HG02884 (cell line): ENCODE measurements at regions not wholly inside any gene's neighbourhood (a gene's known extent, or its start where the extent isn't known, plus 50 kb on each side); places are given as distances from the start of the nearest gene placed in this dataset.
"Not testable (repeated sequence)": the region's sequence is repeated elsewhere in the genome, so short reads cannot be mapped to it uniquely, and the experiment has no call there.

Experiments
- ATAC-seq: cut with Tn5 transposase; IDR thresholded peaks from one replicate; pipeline ENCODE4 v1.9.1; 2021; ENCODE audit warnings: mild to moderate bottlenecking, moderate library complexity; ENCODE audit not compliant: unreplicated experiment

DNA sequence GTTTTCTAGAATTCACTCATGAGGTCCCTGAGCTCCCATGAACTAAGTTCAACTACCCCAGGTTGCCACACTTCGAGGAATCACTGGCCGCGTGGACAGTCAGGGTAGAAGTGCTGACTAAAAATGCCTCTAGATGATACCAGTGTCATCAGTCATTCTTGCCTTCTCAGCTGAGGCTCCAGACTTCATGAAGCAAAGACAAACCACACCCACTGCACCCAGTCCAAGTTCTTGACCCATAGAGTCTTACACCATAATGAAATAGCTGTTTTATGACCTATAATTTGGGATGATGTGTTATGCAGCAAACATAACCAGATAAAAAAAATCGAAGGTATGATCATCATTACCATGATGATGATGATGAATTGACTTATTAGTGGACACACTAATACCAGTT lies 632.9 kb upstream of the TLE4 start:
- no peak for ATAC-seq

DNA sequence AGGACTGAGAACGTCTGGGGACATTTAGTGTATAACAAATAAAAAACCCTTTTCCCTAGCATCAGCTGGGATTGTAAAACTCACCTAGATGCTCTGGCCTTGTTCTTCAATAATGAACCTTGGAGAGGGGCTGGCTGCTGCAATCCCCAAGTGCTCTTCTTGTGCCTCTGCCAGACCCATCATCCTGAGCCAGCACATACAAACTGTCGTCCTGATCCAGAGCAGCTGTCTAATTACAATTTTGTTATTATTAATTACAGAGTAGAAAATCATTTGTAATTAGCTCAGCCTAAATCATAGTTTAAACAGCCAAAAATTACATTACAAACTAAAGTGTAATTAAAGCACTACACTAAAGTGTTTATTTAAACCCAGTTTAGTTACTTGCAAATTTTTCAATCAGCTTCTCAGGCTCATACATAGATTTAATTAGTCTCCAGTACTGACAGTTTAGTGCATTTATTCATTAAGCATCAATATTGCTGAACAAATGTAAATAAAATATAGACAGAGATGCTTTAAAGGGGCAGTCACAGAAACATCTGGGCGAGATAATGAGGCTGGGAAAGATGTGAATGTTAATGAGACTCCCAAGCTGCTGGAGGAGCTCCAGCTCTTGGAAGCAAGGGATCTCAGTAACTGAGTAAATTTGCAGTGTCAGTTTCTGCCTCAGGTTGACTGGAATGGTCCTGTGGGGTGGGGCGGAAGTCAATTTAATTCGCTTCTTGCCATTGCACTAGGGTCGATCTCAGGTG lies 632.3 kb upstream of the TLE4 start:
- ATAC-seq: no peak

DNA sequence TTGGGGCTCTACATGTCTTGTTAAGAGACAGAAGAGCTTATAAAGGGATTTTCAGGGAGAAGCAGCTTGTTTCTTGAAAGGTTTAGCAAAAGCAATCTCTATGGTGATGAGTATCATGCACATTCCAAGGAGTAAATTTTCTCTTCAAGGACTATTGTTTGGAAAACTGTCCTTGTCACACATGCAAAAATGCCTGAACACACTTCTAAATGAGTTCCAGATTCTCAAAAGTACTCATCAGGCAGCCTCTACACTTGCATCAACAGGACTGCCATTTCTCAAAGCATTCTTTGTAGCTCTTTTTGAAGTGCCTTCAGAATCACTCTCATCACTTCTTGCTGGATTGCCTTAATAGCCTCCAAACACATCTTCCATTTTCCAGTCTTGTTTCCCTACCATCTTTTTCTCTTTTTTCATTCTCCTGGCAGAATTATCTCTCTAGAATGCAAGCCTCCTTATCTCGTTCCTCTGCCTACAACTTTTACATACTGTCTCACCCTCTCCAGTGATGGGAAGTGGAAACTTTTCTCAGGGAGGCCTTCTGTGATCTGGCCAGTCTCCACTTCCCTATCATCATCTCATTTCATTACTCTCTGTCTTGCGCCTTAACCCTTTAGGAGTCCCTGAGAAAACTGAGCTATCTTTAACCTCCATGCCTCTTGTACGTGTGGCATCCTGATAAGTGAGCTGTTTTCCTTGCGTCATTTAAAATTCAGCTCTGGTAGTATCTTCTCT lies 631.5 kb upstream of the TLE4 start:
- no peak for ATAC-seq

DNA sequence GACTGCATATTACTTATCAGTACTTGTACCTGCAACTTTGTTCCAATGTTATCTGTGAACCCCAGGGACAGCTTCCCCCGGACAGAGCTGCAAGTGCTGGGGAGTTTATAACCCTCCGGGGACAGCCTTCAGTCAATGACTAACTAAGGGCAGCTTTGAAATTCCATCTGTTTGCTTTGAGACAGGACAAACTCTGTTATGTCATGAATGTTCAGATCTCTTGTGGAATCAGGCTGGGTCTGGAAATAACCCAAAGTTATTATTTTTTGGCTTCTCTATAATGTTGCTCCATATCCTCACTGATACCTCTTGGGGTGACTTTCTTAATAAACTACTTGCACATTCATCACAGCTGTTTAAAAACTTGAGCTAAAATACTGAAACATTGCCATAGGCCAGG lies 617.5 kb upstream of the TLE4 start:
- no peak for ATAC-seq

DNA sequence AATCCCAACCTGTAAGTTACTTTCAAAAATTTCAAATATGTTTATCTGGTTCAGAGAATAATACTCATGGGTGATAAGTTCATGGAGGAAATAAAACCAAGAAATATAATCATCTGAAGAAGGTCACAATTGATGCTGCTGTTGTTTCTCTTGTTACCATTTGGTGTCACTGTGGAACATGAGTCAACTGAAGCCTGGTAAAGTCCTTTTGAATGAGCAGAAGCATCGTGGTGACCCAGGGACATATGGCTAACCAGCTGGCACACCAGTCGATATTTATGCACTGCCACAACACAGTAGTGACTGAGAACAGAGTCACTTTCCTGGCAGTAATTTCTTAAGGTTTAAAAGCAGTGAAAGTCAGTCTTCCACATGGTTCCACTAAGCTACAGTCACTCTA lies 612.9 kb upstream of the TLE4 start:
- no peak for ATAC-seq

DNA sequence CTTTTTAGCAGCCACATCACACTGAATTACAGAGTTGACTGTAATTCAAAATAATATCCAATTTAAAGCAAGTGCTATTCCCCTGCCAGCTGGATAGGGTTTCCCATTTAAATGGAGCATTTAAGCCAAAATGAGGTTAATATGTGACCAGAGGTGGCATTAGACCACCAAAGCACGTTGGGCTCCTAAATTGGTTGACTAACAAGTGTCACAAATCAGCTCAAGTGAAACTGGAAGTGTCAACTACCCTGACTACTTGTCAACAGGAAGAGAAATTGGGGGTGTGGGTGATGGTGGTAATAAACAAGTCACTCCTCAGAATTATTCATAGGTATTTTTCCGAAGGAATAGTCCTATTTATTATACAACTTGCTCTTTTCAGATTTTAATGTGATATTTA lies 609.6 kb upstream of the TLE4 start:
- no peak for ATAC-seq

DNA sequence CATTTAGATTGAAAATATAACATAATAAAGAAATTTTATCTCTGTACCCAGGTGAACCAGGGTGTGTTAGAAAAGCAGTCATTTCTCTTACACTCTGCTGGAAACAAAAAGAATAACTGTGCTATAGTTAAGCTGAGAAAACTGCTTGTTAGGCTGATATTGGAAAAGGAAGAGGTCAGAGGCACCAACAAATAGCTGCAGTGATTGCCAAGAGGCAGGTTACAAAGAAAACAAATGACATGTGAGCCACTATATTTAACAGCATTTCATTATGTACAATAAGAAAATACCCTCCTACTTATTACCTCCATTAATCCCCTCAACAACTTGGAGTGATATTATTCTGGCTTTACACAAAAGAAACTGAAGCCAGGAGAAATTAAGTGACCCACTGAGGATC lies 607.9 kb upstream of the TLE4 start:
- no peak for ATAC-seq

DNA sequence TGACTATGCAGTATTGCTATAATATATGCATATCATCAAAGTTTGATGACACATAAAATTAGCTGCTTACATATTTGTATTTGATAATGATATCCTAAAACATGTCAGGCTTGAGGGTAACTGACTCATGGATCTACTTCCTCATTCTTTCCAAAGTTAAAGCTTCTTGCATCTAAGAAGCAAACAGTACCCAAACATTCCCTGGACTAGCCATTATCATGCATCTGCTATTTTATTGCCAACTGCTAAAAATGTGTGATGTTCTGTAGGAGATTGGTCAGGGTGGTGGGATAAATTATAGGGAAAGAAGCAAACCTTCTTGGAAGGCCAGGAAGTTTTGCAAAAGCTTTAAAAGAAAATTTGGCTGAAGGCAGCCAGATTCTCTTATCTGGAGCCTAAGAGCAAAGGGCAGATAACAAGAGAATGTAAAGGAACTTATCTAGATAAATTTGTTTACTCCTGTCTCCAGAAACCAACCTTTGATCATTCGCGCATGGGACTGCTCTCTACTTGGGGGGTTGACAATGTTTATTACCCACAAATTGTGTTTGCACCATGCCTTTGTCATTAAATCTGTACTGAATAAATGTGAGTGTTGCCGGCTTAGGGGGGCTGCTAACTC lies 604.1 kb upstream of the TLE4 start:
- ATAC-seq: no peak

DNA sequence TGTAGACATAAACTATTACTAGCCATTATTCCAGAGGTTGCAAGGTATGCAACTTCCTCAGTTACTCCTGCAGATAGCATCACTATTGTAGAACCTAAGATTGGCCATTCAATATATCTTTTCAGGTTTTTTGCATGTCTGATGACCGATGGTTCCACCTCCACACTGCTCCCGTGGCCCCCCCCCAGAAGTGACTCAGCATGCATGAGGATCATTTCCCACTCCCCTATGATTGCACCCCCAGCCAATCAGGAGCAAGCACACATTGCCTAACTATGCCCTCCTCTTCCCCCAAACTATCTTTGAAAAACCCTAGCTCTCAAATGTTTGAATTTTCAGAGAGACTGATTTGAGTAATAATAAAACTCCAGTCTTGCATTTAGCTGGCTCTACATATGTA lies 601.4 kb upstream of the TLE4 start:
- ATAC-seq: no peak

DNA sequence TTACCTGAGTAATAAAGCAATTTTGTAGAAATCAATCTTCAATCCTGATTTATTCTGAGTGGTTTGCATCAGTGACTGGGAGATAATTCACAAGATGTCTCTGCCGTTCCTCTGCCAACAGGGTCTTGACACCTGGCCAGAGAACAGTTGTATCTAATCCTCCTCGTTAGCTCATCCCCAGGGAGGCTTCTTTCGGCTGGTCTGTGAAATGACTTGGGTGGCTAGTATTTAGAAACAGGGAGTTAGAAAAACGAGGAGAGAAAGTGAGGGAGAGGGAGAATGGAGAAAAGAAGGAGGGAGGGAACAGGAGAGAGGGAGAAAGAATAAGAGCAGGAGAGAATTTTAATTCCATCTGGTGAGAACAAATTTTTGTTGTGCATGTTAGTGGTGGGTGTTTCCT lies 600.2 kb upstream of the TLE4 start:
- ATAC-seq: no peak

DNA sequence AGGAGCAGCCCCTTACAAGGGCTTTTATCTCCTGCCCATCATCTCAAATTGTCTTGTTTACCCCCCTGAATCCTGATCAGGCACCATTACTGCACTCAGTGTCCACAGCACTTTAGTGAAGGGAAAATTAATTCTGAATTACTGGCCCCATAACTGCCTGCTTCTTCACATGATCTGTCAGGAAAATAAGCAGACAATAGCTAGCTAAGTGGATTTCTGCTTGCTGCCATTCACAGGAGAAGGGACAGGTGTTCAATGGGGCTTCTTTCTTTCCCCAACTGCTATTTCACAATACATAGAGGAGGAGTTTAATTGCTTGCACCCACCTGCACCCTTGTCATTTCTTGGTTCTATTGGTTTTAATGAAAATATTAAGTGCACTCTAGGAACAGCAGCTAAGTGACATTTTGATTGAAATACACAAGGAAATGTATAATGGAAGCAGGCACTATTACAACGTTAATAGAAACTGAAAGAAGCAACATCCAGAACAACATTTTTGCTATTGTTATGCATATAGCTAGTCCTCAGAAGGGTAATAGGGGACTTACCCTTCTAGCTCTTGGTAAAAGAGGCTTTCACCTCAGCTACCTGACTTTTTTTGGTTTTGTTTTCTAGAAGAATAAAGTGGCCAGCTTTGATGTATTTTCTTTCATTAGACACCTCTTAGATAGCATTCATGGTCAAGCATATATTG lies 599.3 kb upstream of the TLE4 start:
- ATAC-seq: no peak

DNA sequence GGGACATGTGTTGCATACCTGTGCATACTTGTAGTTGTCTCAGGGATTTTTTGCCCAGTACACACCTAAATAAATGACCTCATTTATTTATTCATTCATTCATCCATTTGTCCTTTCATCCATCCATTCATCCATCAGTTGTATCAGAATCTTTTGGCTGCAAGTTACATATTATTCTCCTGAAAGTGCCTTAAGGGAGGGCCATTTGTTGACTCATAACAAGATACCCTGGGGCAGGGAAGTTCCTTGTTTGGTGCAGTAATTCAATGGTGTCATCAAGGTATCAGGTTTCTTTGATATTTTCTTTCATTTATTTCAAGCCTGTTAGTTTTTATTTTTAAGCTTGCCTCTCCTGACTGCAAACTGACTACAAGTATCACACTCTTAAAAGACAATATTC lies 597.9 kb upstream of the TLE4 start:
- no peak for ATAC-seq

DNA sequence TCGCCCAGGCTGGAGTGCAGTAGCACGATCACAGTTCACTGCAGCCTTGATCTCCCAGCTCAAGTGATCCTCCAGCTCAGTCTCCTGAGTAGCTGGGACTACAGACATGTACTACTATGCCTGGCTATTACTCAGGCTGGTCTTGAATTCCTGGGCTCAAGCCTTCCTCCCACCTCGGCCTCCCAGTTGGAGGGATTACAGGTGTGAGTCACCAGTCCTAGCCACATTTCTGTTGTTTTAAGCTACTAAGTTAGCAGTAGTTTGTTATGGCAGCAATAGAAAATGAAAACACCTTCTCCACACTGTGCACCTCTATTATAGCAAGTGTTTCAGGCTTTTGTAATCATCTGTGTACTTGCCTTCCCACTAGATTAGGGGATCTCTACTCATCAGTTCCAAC lies 588.9 kb upstream of the TLE4 start:
- ATAC-seq: no peak

DNA sequence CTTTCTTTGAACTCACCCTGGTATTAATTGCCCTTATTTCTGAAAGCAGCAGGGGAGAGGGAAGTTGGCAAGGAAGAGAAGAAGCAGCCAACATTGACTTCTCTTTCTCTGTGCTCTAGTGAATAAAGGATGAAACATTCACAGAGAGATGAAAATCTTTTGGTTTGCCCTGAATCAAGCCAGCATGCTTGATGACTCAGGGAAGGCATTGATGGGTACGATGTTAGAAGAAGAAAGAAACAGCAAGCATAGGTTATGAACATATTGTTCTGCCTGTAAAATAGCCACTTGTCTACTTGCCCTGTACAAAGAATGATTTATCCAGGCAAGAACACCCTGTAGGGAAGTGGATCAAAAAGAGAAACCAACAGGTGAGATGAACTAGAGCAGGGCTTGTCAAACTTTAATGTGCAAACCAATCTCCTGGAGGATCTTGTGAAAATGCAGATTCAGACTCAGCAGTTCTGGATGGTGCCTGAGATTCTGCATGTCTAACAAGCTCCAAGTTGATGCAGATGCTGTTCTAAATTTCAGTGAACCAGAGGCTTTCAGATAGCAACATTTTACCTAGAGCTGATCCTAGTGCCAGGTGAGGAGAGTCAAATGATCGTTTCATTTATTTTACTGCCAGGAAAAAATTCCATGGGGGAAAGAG lies 586.6 kb upstream of the TLE4 start:
- ATAC-seq: no peak

DNA sequence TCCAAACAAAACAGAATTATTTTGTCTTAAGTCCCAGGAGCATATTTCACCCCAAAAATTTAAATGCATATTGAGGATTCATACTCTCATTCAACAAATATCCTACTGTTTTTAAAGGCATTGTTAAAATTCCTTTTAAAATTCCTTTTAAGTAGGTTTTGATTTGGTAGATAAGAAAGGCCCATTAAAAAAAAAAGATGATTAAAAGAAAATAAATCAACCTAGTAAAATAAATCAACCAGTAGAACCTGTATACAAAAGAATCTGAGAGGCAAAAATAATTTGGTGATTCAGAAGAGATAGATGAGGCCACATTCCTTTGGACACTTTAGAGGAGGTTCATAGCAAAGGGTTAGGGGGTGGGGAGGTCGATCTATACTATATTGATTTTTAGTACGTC lies 585.3 kb upstream of the TLE4 start:
- ATAC-seq: no peak

DNA sequence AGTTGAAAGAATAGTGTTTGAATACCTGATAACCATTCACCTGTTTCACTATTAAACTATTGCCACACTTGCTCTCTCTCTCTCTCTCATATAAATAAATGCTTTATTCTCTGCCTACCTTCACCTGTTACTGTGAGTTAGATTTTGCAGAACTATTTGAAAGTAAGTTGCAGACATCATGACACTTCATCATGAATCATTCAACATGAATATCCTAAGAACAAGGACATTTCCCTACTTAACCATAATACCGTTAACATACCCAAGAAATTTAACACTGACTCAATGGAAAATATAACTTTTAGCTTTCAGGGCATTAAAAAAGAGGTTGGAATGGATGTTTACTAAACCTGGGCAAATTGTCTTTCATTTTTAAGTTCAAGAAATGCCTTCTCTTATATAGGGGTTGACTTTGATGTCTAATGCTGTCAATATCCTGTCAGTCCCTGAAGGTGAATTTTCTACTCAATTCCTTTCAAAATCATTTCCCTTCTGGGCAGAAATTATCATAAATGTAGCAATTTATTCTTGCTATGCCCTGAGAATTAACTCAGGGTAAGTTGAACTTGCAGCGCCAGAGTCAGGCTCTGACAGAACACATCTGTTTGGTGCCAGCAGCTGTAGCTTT lies 582.6 kb upstream of the TLE4 start:
- ATAC-seq: no peak

DNA sequence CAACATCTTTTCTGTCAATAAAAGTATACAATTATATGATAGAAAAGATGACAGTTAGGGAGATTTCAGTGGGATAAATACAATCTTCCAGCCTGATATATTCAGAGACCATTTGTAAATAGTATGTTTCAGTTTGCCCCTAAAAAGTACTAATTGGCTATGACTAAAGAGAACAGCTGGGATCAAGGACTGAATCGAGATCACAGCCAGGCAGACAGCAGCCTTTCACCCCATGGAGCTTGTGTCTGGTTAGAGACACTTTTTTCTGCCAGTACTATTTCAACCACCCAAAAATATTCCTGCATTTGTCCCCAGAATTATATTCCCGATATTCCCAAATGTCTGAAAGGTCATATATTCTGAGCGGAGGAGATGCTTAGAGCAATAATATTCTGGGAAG lies 577.3 kb upstream of the TLE4 start:
- no peak for ATAC-seq

DNA sequence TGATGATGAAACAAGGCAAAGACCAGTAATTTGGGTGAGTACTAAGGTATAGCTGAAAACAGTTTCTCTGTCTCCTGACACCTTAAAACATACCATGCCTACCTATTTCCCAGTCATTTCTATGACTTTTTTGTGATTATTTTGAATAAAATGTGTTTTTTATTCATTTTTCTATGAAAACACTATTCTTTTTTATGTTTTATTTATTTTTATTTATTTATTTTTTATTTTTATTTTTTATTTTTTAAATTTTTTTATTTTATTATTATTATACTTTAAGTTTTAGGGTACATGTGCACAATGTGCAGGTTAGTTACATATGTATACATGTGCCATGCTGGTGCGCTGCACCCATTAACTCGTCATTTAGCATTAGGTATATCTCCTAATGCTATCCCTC lies 576.8 kb upstream of the TLE4 start:
- ATAC-seq: not testable (repeated sequence)

DNA sequence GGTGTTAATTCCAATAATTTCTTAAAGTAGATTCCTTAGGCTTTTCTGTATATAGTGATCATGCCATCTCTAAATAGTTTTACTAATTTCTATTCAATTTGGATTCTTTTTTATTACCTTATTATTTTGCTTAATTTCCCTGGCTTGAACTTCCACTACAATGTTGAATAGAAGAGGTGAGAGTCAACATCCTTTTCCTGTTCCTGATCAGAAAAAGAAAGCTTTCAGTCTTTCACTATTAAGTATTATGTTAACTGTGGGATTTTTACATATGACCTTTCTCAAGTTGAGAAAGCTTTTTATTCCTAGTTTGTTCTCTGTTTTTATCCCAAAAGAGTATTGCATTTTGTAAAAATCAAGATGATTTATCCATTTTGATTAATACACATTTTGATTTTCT lies 574.5 kb upstream of the TLE4 start:
- ATAC-seq: no peak

DNA sequence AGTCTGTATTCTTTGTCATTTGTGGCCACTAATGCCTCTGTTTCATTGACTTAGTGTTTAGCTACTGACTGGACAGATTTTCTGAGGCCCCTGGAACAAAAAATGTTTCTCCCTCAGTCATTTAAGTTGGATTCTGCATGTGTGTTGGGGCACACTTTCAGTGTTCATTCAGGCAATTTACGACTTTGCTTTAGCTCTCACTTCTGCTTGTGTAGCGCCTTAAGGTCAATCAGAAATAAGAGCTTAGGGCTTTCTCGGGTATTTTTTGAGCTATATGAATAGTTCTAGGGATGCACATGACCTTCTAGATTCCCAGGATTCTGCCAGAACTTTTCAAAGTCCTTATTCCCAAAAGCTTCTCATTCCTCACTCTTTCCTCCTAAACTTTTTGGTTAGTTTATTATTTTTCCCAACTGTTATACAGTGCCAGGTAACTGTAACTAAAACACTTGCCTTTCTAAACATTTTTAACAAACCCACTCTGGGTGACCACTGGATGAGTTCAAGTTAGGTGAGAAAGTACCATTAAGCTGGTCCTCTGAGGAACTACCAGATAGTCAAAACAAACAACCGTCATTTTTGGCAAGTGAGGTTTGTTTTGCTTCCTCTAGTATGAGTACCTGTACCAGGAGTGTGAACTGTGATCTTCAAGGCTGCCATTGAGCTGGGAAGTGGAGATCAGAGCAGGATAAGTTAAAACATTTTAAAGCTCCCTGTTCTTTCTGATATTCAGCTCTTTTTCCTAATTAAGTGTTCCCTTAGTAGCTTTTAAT lies 571.3 kb upstream of the TLE4 start:
- no peak for ATAC-seq
